Esophagus muscularis mucosa (tissue), 4 donors: ENCODE measurements at regions not wholly inside any gene's neighbourhood (a gene's known extent, or its start where the extent isn't known, plus 50 kb on each side); places are given as distances from the start of the nearest gene placed in this dataset.

Source experiments
- EP300 ChIP-seq: sonication (generic); formaldehyde crosslinking; IDR thresholded peaks from one replicate; pipeline ENCODE4 v1.6.1; 2017; ENCODE audit warnings: antibody characterized with exemption
- POLR2A ChIP-seq: fragments of 450-650 bp; IDR thresholded peaks from one replicate; pipeline ENCODE4 v1.6.1; 2017; ENCODE audit warnings: antibody characterized with exemption, moderate library complexity, mild to moderate bottlenecking, low read depth
- POLR2AphosphoS5 ChIP-seq, 2 donors: sonication (generic); formaldehyde crosslinking; IDR thresholded peaks; one replicate each; pipeline ENCODE4 v1.6.1; 2017; ENCODE audit warnings: antibody characterized with exemption in 2 of 2
- TF ChIP-seq, protein P1 (sequence below), 3 experiments: fragments of 200-600 bp in 2 of 3; fragments of 450-650 bp in 1 of 3; sonication (generic) in 2 of 3; IDR thresholded peaks; one replicate each; pipeline ENCODE4 v1.5.1; 2017 to 2019; ENCODE audit warnings: antibody characterized with exemption in 3 of 3, mild to moderate bottlenecking in 2 of 3, moderate library complexity in 1 of 3

DNA sequence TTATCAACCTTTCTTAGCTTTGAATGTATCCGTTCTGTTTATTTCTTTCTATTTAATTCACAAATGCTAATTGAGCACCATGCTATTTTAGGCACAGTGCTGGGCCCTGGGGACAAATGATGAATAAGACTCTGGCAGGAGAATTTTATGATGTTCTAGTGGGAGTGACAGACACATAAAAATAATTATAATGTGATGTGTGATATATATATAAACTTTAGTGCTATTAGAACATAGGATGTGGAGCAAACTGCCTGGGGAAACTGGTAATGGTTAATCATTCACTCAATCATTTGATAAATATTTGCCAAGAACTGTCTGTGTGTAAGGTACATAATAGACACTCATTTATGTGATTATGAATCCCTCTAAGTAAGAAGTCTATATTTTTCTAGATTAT lies 50.7 kb upstream of the FRY start:
- TF ChIP-seq, protein P1, sequence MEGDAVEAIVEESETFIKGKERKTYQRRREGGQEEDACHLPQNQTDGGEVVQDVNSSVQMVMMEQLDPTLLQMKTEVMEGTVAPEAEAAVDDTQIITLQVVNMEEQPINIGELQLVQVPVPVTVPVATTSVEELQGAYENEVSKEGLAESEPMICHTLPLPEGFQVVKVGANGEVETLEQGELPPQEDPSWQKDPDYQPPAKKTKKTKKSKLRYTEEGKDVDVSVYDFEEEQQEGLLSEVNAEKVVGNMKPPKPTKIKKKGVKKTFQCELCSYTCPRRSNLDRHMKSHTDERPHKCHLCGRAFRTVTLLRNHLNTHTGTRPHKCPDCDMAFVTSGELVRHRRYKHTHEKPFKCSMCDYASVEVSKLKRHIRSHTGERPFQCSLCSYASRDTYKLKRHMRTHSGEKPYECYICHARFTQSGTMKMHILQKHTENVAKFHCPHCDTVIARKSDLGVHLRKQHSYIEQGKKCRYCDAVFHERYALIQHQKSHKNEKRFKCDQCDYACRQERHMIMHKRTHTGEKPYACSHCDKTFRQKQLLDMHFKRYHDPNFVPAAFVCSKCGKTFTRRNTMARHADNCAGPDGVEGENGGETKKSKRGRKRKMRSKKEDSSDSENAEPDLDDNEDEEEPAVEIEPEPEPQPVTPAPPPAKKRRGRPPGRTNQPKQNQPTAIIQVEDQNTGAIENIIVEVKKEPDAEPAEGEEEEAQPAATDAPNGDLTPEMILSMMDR (IDR thresholded peaks at IDR 0.05): no peak
- TF ChIP-seq POLR2A (no peak), POLR2AphosphoS5 (IDR thresholded peaks at IDR 0.05) (no peak), EP300 (no peak)
